Loucy (cell line): ENCODE measurements at regions not wholly inside any gene's neighbourhood (a gene's known extent, or its start where the extent isn't known, plus 50 kb on each side); places are given as distances from the start of the nearest gene placed in this dataset.

Experiments
- H2AFZ ChIP-seq: fragments of 200-600 bp; sonication (generic); 2 replicates; pipeline ENCODE4 v1.6.0; 2016; ENCODE audit warnings: antibody characterized with exemption, mild to moderate bottlenecking, low read length, moderate library complexity
- H3F3A ChIP-seq: fragments of 200-600 bp; 2 replicates; pipeline ENCODE4 v1.6.0; 2016; ENCODE audit warnings: antibody characterized with exemption, low read depth, mild to moderate bottlenecking
- H3K27me3 ChIP-seq: fragments of 200-600 bp; sonication (generic); 2 replicates; pipeline ENCODE4 v1.6.1; 2014; ENCODE audit warnings: low read length, mild to moderate bottlenecking; ENCODE audit not compliant: insufficient read depth, poor library complexity, severe bottlenecking
- H3K36me3 ChIP-seq: fragments of 200-600 bp; sonication (generic); 2 replicates; pipeline ENCODE4 v1.6.1; 2016; ENCODE audit warnings: low read length; ENCODE audit not compliant: insufficient read depth
- H3K4me1 ChIP-seq: fragments of 200-600 bp; sonication (generic); 2 replicates; pipeline ENCODE4 v1.5.1; 2014; ENCODE audit warnings: low read length, mild to moderate bottlenecking; ENCODE audit not compliant: insufficient read depth, poor library complexity, severe bottlenecking
- H3K4me2 ChIP-seq: fragments of 200-600 bp; sonication (generic); 2 replicates; pipeline ENCODE4 v1.6.0; 2014; ENCODE audit warnings: antibody characterized with exemption, low read length, low read depth, mild to moderate bottlenecking; ENCODE audit not compliant: poor library complexity, severe bottlenecking
- H3K4me3 ChIP-seq: fragments of 200-600 bp; sonication (generic); 2 replicates; pipeline ENCODE4 v1.5.1; 2014; ENCODE audit warnings: low read length, mild to moderate bottlenecking, mixed read lengths; ENCODE audit not compliant: poor library complexity, severe bottlenecking
- H3K79me2 ChIP-seq: fragments of 200-600 bp; sonication (generic); 2 replicates; pipeline ENCODE4 v1.6.1; 2014; ENCODE audit warnings: low read length; ENCODE audit not compliant: insufficient read depth
- H3K9ac ChIP-seq: fragments of 200-600 bp; sonication (generic); 2 replicates; pipeline ENCODE4 v1.6.0; 2014; ENCODE audit warnings: mild to moderate bottlenecking, low read depth, low read length, moderate library complexity; ENCODE audit not compliant: poor library complexity, severe bottlenecking
- H3K9me2 ChIP-seq: fragments of 200-600 bp; sonication (generic); replicated peaks from 2 replicates; pipeline ENCODE4 v1.6.1; 2016; ENCODE audit warnings: low read depth, low read length, mixed read lengths
- H3K9me3 ChIP-seq: fragments of 200-600 bp; sonication (generic); 2 replicates; pipeline ENCODE4 v1.6.1; 2014; ENCODE audit warnings: mild to moderate bottlenecking, antibody characterized with exemption, low read length, low read depth; ENCODE audit not compliant: insufficient read depth
- H4K20me1 ChIP-seq: fragments of 200-600 bp; sonication (generic); 2 replicates; pipeline ENCODE4 v1.6.0; 2014; ENCODE audit warnings: antibody characterized with exemption, low read length, mild to moderate bottlenecking; ENCODE audit not compliant: insufficient read depth, poor library complexity, severe bottlenecking
- EZH2phosphoT487 ChIP-seq: fragments of 200-600 bp; IDR thresholded peaks from 2 replicates; pipeline ENCODE4 v1.6.1; 2018; ENCODE audit warnings: antibody characterized with exemption, mild to moderate bottlenecking, moderate library complexity, borderline replicate concordance
- TF ChIP-seq, protein P1 (sequence below): fragments of 200-600 bp; sonication (generic); conservative IDR thresholded peaks from 2 replicates; pipeline ENCODE4 v1.5.1; 2014; ENCODE audit warnings: mild to moderate bottlenecking, antibody characterized with exemption, low read length

DNA sequence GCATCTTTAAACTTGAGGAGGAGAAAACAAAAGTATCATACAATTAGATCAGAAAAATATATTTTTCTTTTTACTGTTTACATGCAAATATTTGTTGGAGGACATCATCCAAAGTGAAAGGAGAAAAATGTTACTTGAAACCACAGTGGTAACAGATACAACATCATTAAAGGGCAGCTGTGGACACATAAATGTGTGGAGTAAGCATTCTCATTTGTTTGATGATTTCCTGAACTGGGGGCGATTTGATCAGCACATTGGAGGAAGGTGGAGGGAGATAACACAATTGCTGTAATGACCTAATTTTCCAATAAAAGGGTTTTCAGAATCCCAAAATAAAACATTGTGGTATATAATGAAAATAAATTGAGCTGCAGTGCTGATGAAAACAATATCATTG is 314.5 kb upstream of the HS3ST1 start:
- H3K79me2 ChIP-seq = no peaks in the 10 kb centered on the region
- no peaks in the 10 kb centered on the region for H3K27me3 ChIP-seq
- H3F3A ChIP-seq = no peaks in the 10 kb centered on the region
- H2AFZ ChIP-seq = no peak overlapping the region
- H3K9me3 ChIP-seq = no peaks in the 10 kb centered on the region
- no peak overlapping the region for H3K9ac ChIP-seq
- H3K36me3 ChIP-seq = no peaks in the 10 kb centered on the region
- no peaks in the 10 kb centered on the region for H3K9me2 ChIP-seq
- H4K20me1 ChIP-seq = no peaks in the 10 kb centered on the region
- no peaks in the 10 kb centered on the region for H3K4me1 ChIP-seq
- TF ChIP-seq, protein P1, sequence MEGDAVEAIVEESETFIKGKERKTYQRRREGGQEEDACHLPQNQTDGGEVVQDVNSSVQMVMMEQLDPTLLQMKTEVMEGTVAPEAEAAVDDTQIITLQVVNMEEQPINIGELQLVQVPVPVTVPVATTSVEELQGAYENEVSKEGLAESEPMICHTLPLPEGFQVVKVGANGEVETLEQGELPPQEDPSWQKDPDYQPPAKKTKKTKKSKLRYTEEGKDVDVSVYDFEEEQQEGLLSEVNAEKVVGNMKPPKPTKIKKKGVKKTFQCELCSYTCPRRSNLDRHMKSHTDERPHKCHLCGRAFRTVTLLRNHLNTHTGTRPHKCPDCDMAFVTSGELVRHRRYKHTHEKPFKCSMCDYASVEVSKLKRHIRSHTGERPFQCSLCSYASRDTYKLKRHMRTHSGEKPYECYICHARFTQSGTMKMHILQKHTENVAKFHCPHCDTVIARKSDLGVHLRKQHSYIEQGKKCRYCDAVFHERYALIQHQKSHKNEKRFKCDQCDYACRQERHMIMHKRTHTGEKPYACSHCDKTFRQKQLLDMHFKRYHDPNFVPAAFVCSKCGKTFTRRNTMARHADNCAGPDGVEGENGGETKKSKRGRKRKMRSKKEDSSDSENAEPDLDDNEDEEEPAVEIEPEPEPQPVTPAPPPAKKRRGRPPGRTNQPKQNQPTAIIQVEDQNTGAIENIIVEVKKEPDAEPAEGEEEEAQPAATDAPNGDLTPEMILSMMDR = no peak
- TF ChIP-seq EZH2phosphoT487 = no peak
- H3K4me2 ChIP-seq = no peak overlapping the region
- no peak overlapping the region for H3K4me3 ChIP-seq

DNA sequence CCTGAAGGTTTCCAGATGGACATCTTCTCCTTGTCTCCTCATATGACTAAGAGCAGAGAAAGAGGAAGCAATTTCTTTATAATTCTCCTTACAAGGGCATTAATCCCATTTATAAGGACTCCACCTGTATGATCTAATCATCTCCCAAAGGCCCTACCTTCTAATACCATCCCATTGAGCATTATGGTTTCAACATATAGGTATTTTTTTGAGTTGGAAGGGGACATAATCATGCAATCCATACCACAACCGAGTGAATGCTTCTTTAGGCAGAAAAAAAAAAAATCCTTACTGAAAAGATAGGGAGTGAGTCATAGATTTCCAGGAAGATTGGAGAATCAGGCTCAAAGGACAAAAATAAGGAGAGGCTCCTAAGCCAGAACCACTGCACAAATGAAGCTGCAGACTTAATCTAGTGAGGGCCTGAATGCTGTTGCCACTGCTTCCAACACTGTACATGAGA is 312.5 kb upstream of the HS3ST1 start:
- Histone ChIP-seq H3K79me2 (no peaks in the 10 kb centered on the region), H4K20me1 (no peaks in the 10 kb centered on the region), H3K9me3 (no peaks in the 10 kb centered on the region), H3K9ac (no peak overlapping the region), H3K4me3 (no peak overlapping the region), H3K27me3 (no peaks in the 10 kb centered on the region), H3K36me3 (no peaks in the 10 kb centered on the region), H2AFZ (no peak overlapping the region), H3F3A (no peaks in the 10 kb centered on the region), H3K4me2 (no peak overlapping the region), H3K4me1 (no peaks in the 10 kb centered on the region), H3K9me2 (no peaks in the 10 kb centered on the region)
- TF ChIP-seq EZH2phosphoT487 = no peak
- TF ChIP-seq, protein P1 = no peak

GRCh38 chr4:11739992-11740391 is 311.3 kb upstream of the HS3ST1 start:
- TF ChIP-seq, protein P1 = no peak
- no peak for TF ChIP-seq EZH2phosphoT487
- H3K9me2 ChIP-seq = no peaks in the 10 kb centered on the region
- H3K27me3 ChIP-seq = no peaks in the 10 kb centered on the region
- H3K9me3 ChIP-seq = no peaks in the 10 kb centered on the region
- no peak overlapping the region for H3K4me3 ChIP-seq
- H4K20me1 ChIP-seq = no peaks in the 10 kb centered on the region
- H3K36me3 ChIP-seq = no peaks in the 10 kb centered on the region
- no peaks in the 10 kb centered on the region for H3F3A ChIP-seq
- no peak overlapping the region for H3K9ac ChIP-seq
- H3K4me2 ChIP-seq = no peak overlapping the region
- H2AFZ ChIP-seq = no peak overlapping the region
- no peaks in the 10 kb centered on the region for H3K4me1 ChIP-seq
- no peaks in the 10 kb centered on the region for H3K79me2 ChIP-seq
